Activated T-helper 2 cell treated with anti-CD3 and anti-CD28 coated beads, Interferon-gamma antibody, Interleukin-2, Interleukin-4, amounts not matched to agents 10 μg/mL and 5 μg/mL and 100 μg/mL, durations not matched to agents 14 hours and 24 hours and 36 hours (primary cell): ENCODE measurements at regions not wholly inside any gene's neighbourhood (a gene's known extent, or its start where the extent isn't known, plus 50 kb on each side); places are given as distances from the start of the nearest gene placed in this dataset.

ENCODE experiments used
- DNase-seq: peaks from one replicate; pipeline ENCODE4 v3.0.0; 2021; ENCODE audit warnings: low spot score
- H3K27ac Mint-ChIP-seq: one replicate; pipeline ENCODE4 v1.8.0; 2021; ENCODE audit warnings: mixed read lengths
- H3K27me3 Mint-ChIP-seq: one replicate; pipeline ENCODE4 v1.8.0; 2021; ENCODE audit warnings: low read depth, mixed read lengths
- H3K36me3 Mint-ChIP-seq: one replicate; pipeline ENCODE4 v1.8.0; 2021; ENCODE audit warnings: low read depth, mixed read lengths
- H3K4me1 Mint-ChIP-seq: one replicate; pipeline ENCODE4 v1.8.0; 2021; ENCODE audit warnings: low read depth, mixed read lengths
- H3K4me3 Mint-ChIP-seq: one replicate; pipeline ENCODE4 v1.8.0; 2021; ENCODE audit warnings: low read depth, mild to moderate bottlenecking, moderate library complexity, mixed read lengths
- H3K9me3 Mint-ChIP-seq: one replicate; pipeline ENCODE4 v1.8.0; 2021; ENCODE audit warnings: mixed read lengths
- intact Hi-C: fragments of 100-400 bp; cut with micrococcal nuclease; formaldehyde crosslinking; loops from one replicate; pipeline ENCODE4 v1.15.1; 2023

DNA sequence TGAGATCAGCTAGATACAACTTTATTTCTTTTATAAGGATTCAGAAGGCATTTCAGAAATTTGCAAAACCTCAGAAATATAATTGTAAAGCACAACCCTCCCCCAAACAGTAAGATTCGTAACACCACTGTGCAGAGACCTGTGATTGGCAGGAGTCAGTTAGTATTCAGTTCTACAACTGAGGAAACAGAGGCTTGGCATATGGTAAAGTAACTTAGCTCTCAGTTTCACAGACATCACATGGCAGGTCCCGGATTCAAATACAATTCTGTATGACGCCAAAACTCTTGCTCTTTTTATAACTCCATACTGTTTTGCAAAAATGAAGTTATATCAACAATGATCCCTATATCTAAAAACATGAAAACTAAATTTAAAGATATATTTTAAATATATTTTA lies 225.6 kb upstream of the LMCD1 start:
- no peak for DNase-seq
- no peaks in the 10 kb centered on the region for H3K27me3 Mint-ChIP-seq
- no peaks in the 10 kb centered on the region for H3K36me3 Mint-ChIP-seq
- H3K9me3 Mint-ChIP-seq: no peaks in the 10 kb centered on the region
- intact Hi-C loops: no loop called here
- H3K4me1 Mint-ChIP-seq: no peaks in the 10 kb centered on the region
- H3K4me3 Mint-ChIP-seq: no peak overlapping the region
- H3K27ac Mint-ChIP-seq: no peak overlapping the region

- no peak overlapping the region for H3K4me3 Mint-ChIP-seq
- H3K27me3 Mint-ChIP-seq: no peaks in the 10 kb centered on the region
- intact Hi-C loops: no loop called here
- no peak overlapping the region for H3K27ac Mint-ChIP-seq
- no peaks in the 10 kb centered on the region for H3K36me3 Mint-ChIP-seq
- H3K4me1 Mint-ChIP-seq: no peaks in the 10 kb centered on the region
- DNase-seq: no peak
- no peaks in the 10 kb centered on the region for H3K9me3 Mint-ChIP-seq
Measured at GRCh38 chr3:8276506-8276905, 225.1 kb upstream of the LMCD1 start.

- H3K4me1 Mint-ChIP-seq: no peaks in the 10 kb centered on the region
- H3K9me3 Mint-ChIP-seq: no peaks in the 10 kb centered on the region
- no peaks in the 10 kb centered on the region for H3K27me3 Mint-ChIP-seq
- H3K36me3 Mint-ChIP-seq: no peaks in the 10 kb centered on the region
- intact Hi-C loops: no loop called here
- no peak for DNase-seq
- no peak overlapping the region for H3K4me3 Mint-ChIP-seq
- H3K27ac Mint-ChIP-seq: no peak overlapping the region
Measured at GRCh38 chr3:8278448-8278847, 223.2 kb upstream of the LMCD1 start.

DNA sequence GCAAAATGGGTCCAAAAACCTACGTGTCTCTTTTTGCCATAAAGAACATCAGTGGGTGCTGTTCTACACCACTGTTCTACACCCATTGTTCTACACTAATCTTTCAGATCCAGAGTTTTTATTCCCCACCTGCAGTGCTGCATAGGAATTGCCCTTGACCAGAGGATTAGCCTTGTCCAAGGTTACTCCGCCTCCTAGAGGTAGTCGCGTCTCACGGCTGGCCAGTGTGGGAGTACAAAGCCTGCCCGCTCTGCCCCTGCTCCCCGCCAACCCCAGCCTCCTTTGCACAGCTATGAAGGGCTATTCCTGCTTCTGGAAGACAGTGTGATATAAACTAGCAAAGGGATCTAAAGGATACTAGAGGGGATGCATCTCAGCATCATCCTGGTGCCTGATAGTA lies 222.1 kb upstream of the LMCD1 start:
- no peak for DNase-seq
- intact Hi-C loops: no loop called here
- Mint-ChIP-seq H3K27ac (no peak overlapping the region), H3K27me3 (no peaks in the 10 kb centered on the region), H3K9me3 (no peaks in the 10 kb centered on the region), H3K4me1 (no peaks in the 10 kb centered on the region), H3K4me3 (no peak overlapping the region), H3K36me3 (no peaks in the 10 kb centered on the region)

- no peaks in the 10 kb centered on the region for H3K4me1 Mint-ChIP-seq
Measured at GRCh38 chr3:8279886-8280550, 221.6 kb upstream of the LMCD1 start.

GRCh38 chr3:8282541-8283165 lies 219.0 kb upstream of the LMCD1 start:
- Mint-ChIP-seq H3K36me3 (no peaks in the 10 kb centered on the region), H3K4me1 (no peaks in the 10 kb centered on the region), H3K9me3 (no peaks in the 10 kb centered on the region), H3K27me3 (no peaks in the 10 kb centered on the region), H3K27ac (no peak overlapping the region), H3K4me3 (no peak overlapping the region)
- DNase-seq: no peak
- intact Hi-C loops: no loop called here

More at GRCh38 chr3:8279886-8280550, 221.6 kb upstream of the LMCD1 start:
- Mint-ChIP-seq H3K27me3 (no peaks in the 10 kb centered on the region), H3K27ac (no peak overlapping the region), H3K9me3 (no peaks in the 10 kb centered on the region), H3K4me3 (no peak overlapping the region), H3K36me3 (no peaks in the 10 kb centered on the region)
- intact Hi-C loops: no loop called here
- no peak for DNase-seq

GRCh38 chr3:8283193-8283592 lies 218.4 kb upstream of the LMCD1 start:
- H3K27ac Mint-ChIP-seq: no peak overlapping the region
- no peaks in the 10 kb centered on the region for H3K27me3 Mint-ChIP-seq
- H3K4me3 Mint-ChIP-seq: no peak overlapping the region
- no peaks in the 10 kb centered on the region for H3K4me1 Mint-ChIP-seq
- DNase-seq: no peak
- H3K9me3 Mint-ChIP-seq: no peaks in the 10 kb centered on the region
- H3K36me3 Mint-ChIP-seq: no peaks in the 10 kb centered on the region
- intact Hi-C loops: no loop called here

- Mint-ChIP-seq H3K4me3 (no peak overlapping the region), H3K27me3 (no peaks in the 10 kb centered on the region), H3K36me3 (no peaks in the 10 kb centered on the region), H3K9me3 (no peaks in the 10 kb centered on the region), H3K4me1 (no peaks in the 10 kb centered on the region), H3K27ac (no peak overlapping the region)
- DNase-seq: no peak
- intact Hi-C loops: no loop called here
Measured at GRCh38 chr3:8286086-8286485, 215.5 kb upstream of the LMCD1 start.

DNA sequence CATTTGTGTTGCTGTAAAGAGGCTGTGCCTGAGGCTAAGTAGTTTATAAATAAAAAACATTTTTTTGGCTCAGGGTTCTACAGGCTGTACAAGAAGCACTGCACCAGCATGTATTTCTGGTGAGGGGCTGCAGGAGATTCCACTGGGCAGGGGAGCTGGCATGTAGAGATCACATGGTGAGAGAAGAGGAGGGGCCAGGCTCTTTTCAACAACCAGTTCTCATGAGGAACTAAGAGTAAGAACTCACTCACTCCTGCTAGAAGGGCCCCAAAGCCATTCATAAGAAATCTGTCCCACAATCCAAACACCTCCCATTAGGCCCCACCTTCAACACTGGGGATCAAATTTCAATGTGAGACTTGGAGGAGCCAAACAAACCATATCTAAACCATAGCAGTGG lies 214.9 kb upstream of the LMCD1 start:
- intact Hi-C loops: no loop called here
- Mint-ChIP-seq H3K4me3 (no peak overlapping the region), H3K4me1 (no peaks in the 10 kb centered on the region), H3K36me3 (no peaks in the 10 kb centered on the region), H3K9me3 (no peaks in the 10 kb centered on the region), H3K27ac (no peak overlapping the region), H3K27me3 (no peaks in the 10 kb centered on the region)
- DNase-seq: no peak

DNA sequence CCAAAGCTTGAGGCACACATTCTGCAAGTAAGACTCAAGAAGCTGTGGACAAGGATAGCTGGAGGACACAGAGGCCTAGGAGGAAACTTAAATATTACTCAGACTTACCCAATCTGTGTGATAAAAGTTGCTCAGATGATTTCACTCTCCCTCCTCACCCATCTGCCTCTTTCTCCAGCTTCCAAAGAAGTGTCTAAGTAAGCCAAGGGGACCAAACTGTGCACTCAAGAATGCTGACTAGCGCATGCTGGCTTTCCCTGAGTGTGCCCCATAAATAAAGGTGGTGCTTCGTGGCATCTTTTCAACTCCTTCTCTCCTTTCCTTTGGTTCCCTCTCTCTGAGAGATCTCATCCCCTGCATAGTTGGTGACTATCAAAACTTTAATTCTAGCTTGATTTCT lies 211.0 kb upstream of the LMCD1 start:
- H3K27ac Mint-ChIP-seq: no peak overlapping the region
- H3K36me3 Mint-ChIP-seq: no peaks in the 10 kb centered on the region
- H3K9me3 Mint-ChIP-seq: no peaks in the 10 kb centered on the region
- intact Hi-C loops: no loop called here
- H3K4me1 Mint-ChIP-seq: no peaks in the 10 kb centered on the region
- DNase-seq: no peak
- no peak overlapping the region for H3K4me3 Mint-ChIP-seq
- no peaks in the 10 kb centered on the region for H3K27me3 Mint-ChIP-seq

GRCh38 chr3:8296461-8296860 lies 205.2 kb upstream of the LMCD1 start:
- H3K4me3 Mint-ChIP-seq: no peak overlapping the region
- H3K27ac Mint-ChIP-seq: no peak overlapping the region
- no peaks in the 10 kb centered on the region for H3K4me1 Mint-ChIP-seq
- H3K27me3 Mint-ChIP-seq: no peaks in the 10 kb centered on the region
- intact Hi-C loops: no loop called here
- no peak for DNase-seq
- no peaks in the 10 kb centered on the region for H3K9me3 Mint-ChIP-seq
- no peaks in the 10 kb centered on the region for H3K36me3 Mint-ChIP-seq

DNA sequence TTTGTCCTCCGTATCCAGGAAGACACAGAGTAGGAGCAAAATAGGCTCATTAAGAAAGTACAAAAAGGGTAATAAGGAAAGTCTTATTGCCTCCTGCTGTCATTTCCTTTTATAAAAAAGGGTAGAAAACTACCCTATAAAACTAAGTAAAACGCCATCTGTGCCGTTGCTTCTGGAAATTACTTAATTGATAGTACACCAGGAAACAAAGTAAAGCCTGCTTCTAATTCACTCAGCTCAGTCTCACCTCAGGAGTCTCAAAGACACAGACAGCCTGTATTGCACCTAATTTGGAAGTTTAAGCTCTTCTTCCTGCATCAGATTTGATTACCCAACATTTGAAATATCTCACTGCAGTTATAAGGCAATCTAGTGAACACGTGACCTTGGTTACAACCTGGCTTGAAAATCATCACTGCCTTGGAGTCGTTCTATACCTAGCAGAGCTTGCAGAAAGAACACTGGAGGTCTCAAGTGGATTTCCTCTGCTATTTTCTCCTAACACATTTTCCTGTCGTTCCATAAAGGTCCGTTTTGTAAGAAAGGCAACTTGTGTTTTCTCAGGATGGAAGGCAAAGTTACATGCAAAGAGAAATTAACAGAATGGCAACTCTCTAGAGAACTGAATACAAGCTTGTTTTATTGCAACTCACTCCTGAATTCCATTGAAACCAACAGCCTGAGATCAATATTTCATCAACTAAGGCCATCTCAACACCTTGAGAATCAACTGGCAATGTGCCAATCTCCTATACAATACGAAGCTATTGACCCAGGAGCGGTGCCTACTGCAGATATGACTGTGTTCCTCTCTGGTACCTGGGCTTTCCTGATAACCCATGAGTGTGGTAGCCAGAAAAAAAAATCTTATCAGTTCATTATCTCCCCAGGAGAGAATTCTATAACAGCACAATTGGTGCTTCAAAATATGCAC lies 203.3 kb upstream of the LMCD1 start:
- intact Hi-C loops: no loop called here
- Mint-ChIP-seq H3K36me3 (no peaks in the 10 kb centered on the region), H3K27me3 (no peaks in the 10 kb centered on the region), H3K4me3 (no peak overlapping the region), H3K27ac (no peak overlapping the region), H3K4me1 (no peaks in the 10 kb centered on the region), H3K9me3 (no peaks in the 10 kb centered on the region)
- no peak for DNase-seq
